ENCODE measurements at regions not wholly inside any gene's neighbourhood (a gene's known extent, or its start where the extent isn't known, plus 50 kb on each side); places are given as distances from the start of the nearest gene placed in this dataset.

DNA sequence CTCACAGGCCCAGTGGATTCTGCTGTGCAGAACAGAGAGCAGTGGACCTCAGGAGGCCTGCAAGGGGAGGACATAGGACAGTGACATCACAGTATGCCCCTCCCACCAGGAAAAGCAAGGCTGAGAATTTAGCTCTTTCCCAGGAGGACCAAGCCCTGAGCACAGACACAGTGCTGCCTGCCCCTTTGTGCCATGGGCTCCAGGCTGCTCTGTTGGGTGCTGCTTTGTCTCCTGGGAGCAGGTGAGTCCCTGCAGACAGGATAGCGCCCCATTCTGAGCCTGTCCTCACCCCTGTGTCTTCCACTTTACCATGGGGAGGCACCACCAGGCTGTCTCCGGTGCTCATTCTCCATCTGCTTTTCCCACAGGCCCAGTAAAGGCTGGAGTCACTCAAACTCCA, 63.0 kb upstream of the PRSS58 start:
- DNase-seq: no peak

DNA sequence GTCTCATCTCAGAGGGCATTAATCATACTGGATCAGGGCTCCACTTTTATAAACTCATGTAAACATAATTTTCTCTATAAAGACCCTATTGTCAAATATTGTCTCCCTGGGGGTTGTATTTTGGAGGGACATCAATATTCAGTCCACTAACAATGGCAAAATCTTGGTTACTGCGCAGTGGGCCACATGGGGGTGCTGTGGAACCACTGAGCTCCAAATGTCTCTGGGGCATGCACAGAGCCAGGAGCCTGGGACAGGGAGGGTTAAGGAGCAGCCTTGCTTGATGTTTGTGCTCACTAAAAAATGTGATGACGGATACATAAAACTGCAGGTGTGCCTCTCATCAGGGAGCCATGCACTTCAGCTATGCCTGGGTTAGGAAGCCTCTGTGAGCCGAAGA, 62.1 kb upstream of the PRSS58 start:
- DNase-seq: no peak

GRCh38 chr7:142314281-142314680, 56.4 kb upstream of the PRSS58 start:
- no peak for DNase-seq

DNA sequence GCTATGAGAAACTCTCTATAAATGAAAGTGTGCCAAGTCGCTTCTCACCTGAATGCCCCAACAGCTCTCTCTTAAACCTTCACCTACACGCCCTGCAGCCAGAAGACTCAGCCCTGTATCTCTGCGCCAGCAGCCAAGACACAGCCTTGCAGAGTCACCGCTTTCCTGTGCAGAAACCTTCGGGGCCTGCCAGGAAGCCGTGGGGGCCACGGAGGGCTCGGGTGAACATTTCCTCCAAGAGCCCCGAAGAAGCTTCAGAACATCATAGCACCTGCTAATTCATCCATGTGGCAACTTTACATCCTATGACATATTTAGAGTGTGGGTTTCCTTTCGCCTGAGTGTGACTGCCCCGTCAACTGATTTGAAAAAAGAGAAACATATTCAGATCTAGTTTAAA, 55.7 kb upstream of the PRSS58 start:
- DNase-seq: no peak

DNA sequence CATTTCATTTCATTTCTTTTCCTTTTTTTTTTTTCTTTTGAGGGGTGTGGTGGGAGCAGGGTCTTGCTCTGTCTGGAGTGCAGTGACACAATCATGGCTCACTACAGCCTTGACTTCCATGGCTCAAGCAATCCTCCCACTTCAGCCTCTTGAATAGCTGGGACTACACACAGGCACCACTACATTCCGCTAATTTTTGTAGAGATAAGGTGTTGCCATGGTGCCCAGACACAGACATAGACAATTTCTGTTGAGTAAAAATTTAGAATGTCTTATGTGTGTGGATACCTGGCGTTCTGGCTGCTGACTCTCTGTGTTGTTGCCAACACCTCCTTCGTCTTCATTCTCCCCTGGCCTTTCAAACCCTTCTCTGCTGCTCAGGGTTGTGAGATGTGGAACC, 54.0 kb upstream of the PRSS58 start:
- no peak for DNase-seq

GRCh38 chr7:142308918-142309317, 51.1 kb upstream of the PRSS58 start:
- no peak for DNase-seq

DNA sequence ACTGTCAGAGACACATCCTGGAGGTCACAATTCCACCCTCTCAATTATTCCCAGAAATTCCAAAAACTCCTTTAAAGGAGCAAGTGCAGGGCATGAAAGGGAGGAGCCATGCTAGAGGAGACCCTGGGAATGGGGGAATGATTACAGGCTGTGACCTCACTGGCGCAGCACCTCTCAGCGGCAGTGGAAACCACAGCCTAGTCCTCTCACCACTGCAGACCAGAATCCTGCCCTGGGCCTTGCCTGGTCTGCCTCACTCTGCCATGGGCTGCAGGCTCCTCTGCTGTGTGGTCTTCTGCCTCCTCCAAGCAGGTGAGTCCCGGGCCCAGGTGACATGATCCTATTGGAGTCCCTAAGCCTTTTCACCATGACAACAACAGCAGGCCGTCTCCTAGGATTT, 50.5 kb upstream of the PRSS58 start:
- DNase-seq: no peak
